HEK293 (cell line): ENCODE measurements at regions not wholly inside any gene's neighbourhood (a gene's known extent, or its start where the extent isn't known, plus 50 kb on each side); places are given as distances from the start of the nearest gene placed in this dataset.

Experiments used
- GLIS1 ChIP-seq: fragments of 450-650 bp; formaldehyde crosslinking; IDR thresholded peaks from 2 replicates; pipeline ENCODE4 v1.5.1; 2016; ENCODE audit warnings: missing biosample characterization, missing genetic modification characterization
- ZNF121 ChIP-seq: fragments of 450-650 bp; formaldehyde crosslinking; IDR thresholded peaks from 2 replicates; pipeline ENCODE4 v1.5.1; 2016; ENCODE audit warnings: missing biosample characterization, missing genetic modification characterization
- ZNF202 ChIP-seq: fragments of 450-650 bp; formaldehyde crosslinking; IDR thresholded peaks from 2 replicates; pipeline ENCODE4 v1.5.1; 2016; ENCODE audit warnings: missing biosample characterization, missing genetic modification characterization, borderline replicate concordance
- ZNF501 ChIP-seq: fragments of 450-650 bp; formaldehyde crosslinking; IDR thresholded peaks from 2 replicates; pipeline ENCODE4 v1.5.1; 2016; ENCODE audit warnings: missing biosample characterization, missing genetic modification characterization
- ZNF707 ChIP-seq: fragments of 450-650 bp; formaldehyde crosslinking; IDR thresholded peaks from 2 replicates; pipeline ENCODE4 v1.5.1; 2016; ENCODE audit warnings: missing biosample characterization, missing genetic modification characterization
- TF ChIP-seq, protein P1 (sequence below): fragments of 450-650 bp; formaldehyde crosslinking; IDR thresholded peaks from 2 replicates; pipeline ENCODE4 v1.5.1; 2016; ENCODE audit warnings: missing biosample characterization, missing genetic modification characterization
- TF ChIP-seq, protein P2 (sequence below): fragments of 450-650 bp; formaldehyde crosslinking; IDR thresholded peaks from 2 replicates; pipeline ENCODE4 v1.5.1; 2016; ENCODE audit warnings: missing biosample characterization, missing genetic modification characterization
- TF ChIP-seq, protein P3 (sequence below): fragments of 450-650 bp; formaldehyde crosslinking; IDR thresholded peaks from 2 replicates; pipeline ENCODE4; 2016; ENCODE audit warnings: missing biosample characterization, missing genetic modification characterization

DNA sequence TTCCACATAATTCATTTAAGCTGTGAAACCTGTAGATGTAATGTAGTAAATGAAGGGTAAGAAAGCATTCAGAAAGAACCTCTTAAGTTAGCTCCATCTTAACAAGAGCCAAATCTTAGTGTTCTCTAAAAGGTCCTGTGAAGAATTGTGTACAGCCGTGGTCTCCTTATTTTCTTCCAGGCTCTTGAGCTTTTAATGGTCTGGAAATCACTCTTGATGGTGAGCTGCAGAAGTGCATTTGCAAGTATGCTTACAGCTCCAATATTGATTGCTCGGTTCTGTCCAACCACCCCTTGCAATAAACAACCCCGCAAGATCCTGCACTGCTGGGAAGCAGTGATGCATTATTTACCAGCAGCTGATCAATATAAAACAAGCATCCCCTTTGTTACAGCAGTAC is 690.8 kb upstream of the FZD8 start:
- TF ChIP-seq ZNF202 (no peak), ZNF121 (no peak), GLIS1 (tag by site-specific recombination) (no peak), ZNF501 (tag by site-specific recombination) (no peak), ZNF707 (tag by site-specific recombination) (no peak)
- TF ChIP-seq, protein P1, sequence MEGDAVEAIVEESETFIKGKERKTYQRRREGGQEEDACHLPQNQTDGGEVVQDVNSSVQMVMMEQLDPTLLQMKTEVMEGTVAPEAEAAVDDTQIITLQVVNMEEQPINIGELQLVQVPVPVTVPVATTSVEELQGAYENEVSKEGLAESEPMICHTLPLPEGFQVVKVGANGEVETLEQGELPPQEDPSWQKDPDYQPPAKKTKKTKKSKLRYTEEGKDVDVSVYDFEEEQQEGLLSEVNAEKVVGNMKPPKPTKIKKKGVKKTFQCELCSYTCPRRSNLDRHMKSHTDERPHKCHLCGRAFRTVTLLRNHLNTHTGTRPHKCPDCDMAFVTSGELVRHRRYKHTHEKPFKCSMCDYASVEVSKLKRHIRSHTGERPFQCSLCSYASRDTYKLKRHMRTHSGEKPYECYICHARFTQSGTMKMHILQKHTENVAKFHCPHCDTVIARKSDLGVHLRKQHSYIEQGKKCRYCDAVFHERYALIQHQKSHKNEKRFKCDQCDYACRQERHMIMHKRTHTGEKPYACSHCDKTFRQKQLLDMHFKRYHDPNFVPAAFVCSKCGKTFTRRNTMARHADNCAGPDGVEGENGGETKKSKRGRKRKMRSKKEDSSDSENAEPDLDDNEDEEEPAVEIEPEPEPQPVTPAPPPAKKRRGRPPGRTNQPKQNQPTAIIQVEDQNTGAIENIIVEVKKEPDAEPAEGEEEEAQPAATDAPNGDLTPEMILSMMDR (tag by site-specific recombination): no peak
- TF ChIP-seq, protein P2, sequence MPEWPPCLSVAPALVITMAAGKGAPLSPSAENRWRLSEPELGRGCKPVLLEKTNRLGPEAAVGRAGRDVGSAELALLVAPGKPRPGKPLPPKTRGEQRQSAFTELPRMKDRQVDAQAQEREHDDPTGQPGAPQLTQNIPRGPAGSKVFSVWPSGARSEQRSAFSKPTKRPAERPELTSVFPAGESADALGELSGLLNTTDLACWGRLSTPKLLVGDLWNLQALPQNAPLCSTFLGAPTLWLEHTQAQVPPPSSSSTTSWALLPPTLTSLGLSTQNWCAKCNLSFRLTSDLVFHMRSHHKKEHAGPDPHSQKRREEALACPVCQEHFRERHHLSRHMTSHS (tag by site-specific recombination): no peak
- TF ChIP-seq, protein P3, sequence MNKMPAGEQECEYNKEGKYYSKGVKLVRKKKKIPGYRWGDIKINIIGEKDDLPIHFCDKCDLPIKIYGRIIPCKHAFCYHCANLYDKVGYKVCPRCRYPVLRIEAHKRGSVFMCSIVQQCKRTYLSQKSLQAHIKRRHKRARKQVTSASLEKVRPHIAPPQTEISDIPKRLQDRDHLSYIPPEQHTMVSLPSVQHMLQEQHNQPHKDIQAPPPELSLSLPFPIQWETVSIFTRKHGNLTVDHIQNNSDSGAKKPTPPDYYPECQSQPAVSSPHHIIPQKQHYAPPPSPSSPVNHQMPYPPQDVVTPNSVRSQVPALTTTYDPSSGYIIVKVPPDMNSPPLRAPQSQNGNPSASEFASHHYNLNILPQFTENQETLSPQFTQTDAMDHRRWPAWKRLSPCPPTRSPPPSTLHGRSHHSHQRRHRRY (tag by site-specific recombination): no peak
